OCI-LY1 (cell line): ENCODE measurements at regions not wholly inside any gene's neighbourhood (a gene's known extent, or its start where the extent isn't known, plus 50 kb on each side); places are given as distances from the start of the nearest gene placed in this dataset.

Experiments used
- H2AFZ ChIP-seq: fragments of 200-600 bp; sonication (generic), shearing (Covaris generic); 2 replicates; pipeline ENCODE4 v1.6.0; 2014; ENCODE audit warnings: antibody characterized with exemption, mild to moderate bottlenecking, low read length
- H3F3A ChIP-seq: fragments of 200-600 bp; sonication (generic), shearing (Covaris generic); 2 replicates; pipeline ENCODE4 v1.6.0; 2014; ENCODE audit warnings: mild to moderate bottlenecking, antibody characterized with exemption, low read length, moderate library complexity; ENCODE audit not compliant: insufficient read depth
- H3K27ac ChIP-seq: fragments of 200-600 bp; sonication (generic); 2 replicates; pipeline ENCODE4 v1.5.1; 2014; ENCODE audit warnings: low read length, mixed run types, mild to moderate bottlenecking, low read depth; ENCODE audit not compliant: poor library complexity, severe bottlenecking
- H3K27me3 ChIP-seq: fragments of 200-600 bp; sonication (generic); 2 replicates; pipeline ENCODE4 v1.6.0; 2014; ENCODE audit warnings: antibody characterized with exemption, mild to moderate bottlenecking, low read length, moderate library complexity; ENCODE audit not compliant: insufficient read depth
- H3K36me3 ChIP-seq: fragments of 200-600 bp; sonication (generic); 2 replicates; pipeline ENCODE4 v1.6.1; 2014; ENCODE audit warnings: mild to moderate bottlenecking, antibody characterized with exemption, low read length, moderate library complexity, mixed read lengths; ENCODE audit not compliant: insufficient read depth
- H3K4me1 ChIP-seq: fragments of 200-600 bp; sonication (generic); 2 replicates; pipeline ENCODE4 v1.5.1; 2014; ENCODE audit warnings: mild to moderate bottlenecking, low read length, moderate library complexity; ENCODE audit not compliant: insufficient read depth, severe bottlenecking
- H3K4me2 ChIP-seq: fragments of 200-600 bp; sonication (generic), shearing (Covaris generic); 2 replicates; pipeline ENCODE4 v1.6.1; 2014; ENCODE audit warnings: low read length
- H3K4me3 ChIP-seq: fragments of 200-600 bp; sonication (generic); 2 replicates; pipeline ENCODE4 v1.5.1; 2014; ENCODE audit warnings: low read length, low read depth, mild to moderate bottlenecking, mixed read lengths; ENCODE audit not compliant: poor library complexity, severe bottlenecking
- H3K79me2 ChIP-seq: fragments of 200-600 bp; shearing (Covaris generic); 2 replicates; pipeline ENCODE4 v1.6.1; 2016; ENCODE audit warnings: mixed run types, low read length, mixed read lengths; ENCODE audit not compliant: insufficient read depth
- H3K9ac ChIP-seq: fragments of 200-600 bp; sonication (generic), shearing (Covaris generic); 2 replicates; pipeline ENCODE4 v1.6.1; 2014; ENCODE audit warnings: mild to moderate bottlenecking, low read length, mixed read lengths
- H3K9me2 ChIP-seq: fragments of 200-600 bp; sonication (generic), shearing (Covaris generic); 2 replicates; pipeline ENCODE4 v1.6.1; 2014; ENCODE audit warnings: low read depth, mild to moderate bottlenecking, low read length, mixed read lengths
- H3K9me3 ChIP-seq: fragments of 200-600 bp; shearing (Covaris generic); 2 replicates; pipeline ENCODE4 v1.6.1; 2014; ENCODE audit warnings: low read length, mixed read lengths
- H4K20me1 ChIP-seq: fragments of 200-600 bp; sonication (generic), shearing (Covaris generic); 2 replicates; pipeline ENCODE4 v1.6.0; 2016; ENCODE audit warnings: mild to moderate bottlenecking, low read length; ENCODE audit not compliant: insufficient read depth
- EZH2 ChIP-seq: fragments of 200-600 bp; sonication (generic), shearing (Covaris generic); IDR thresholded peaks from 2 replicates; pipeline ENCODE4 v1.8.0; 2017; ENCODE audit warnings: borderline replicate concordance, mixed run types, mild to moderate bottlenecking, antibody characterized with exemption, low read length, moderate library complexity, mixed read lengths
- TF ChIP-seq, protein P1 (sequence below): fragments of 200-600 bp; sonication (generic), shearing (Covaris generic); IDR thresholded peaks from 2 replicates; pipeline ENCODE4 v1.5.1; 2017; ENCODE audit warnings: mild to moderate bottlenecking, antibody characterized with exemption, low read length, moderate library complexity, mixed read lengths

DNA sequence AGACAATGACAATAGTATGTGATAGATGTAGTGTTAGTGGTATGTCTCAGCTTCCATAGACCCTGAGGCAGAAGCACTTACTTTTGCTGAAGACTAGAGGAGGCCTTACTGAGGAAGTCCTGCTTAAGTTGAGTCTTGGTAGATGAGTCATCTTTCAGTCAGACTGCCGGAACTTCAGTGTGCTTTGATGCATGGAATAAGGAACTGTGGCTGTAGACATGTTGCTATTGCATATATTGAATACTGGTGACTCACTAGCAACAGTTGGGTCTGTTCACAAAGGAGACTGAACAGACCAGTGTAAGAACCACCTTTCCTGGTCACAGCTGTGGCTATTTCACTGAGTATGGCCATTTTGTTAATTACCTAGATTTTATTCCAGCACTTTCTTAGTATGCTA lies 1000.6 kb downstream of the OLFM4 start:
- 0 out of 2 replicates have a peak, but pooled peaks cover 4% of the 10 kb centered on the region for H3K9me3 ChIP-seq
- H3K27me3 ChIP-seq: no peaks in the 10 kb centered on the region
- peak overlapping the region; percentile 29 for H3K4me3 ChIP-seq
- peak overlapping the region; percentile 73 for H3K27ac ChIP-seq
- H3K4me1 ChIP-seq: peaks cover 25% of the 10 kb centered on the region
- H3K9ac ChIP-seq: peak overlapping the region; percentile 18; the same call in 1 of the 2 replicates
- no peaks in the 10 kb centered on the region for H3K79me2 ChIP-seq
- H3K4me2 ChIP-seq: peak overlapping the region; percentile 54
- H3K9me2 ChIP-seq: no peaks in the 10 kb centered on the region
- peak overlapping the region; percentile 94 for H2AFZ ChIP-seq
- no peaks in the 10 kb centered on the region for H3F3A ChIP-seq
- H3K36me3 ChIP-seq: no peaks in the 10 kb centered on the region
- TF ChIP-seq, protein P1, sequence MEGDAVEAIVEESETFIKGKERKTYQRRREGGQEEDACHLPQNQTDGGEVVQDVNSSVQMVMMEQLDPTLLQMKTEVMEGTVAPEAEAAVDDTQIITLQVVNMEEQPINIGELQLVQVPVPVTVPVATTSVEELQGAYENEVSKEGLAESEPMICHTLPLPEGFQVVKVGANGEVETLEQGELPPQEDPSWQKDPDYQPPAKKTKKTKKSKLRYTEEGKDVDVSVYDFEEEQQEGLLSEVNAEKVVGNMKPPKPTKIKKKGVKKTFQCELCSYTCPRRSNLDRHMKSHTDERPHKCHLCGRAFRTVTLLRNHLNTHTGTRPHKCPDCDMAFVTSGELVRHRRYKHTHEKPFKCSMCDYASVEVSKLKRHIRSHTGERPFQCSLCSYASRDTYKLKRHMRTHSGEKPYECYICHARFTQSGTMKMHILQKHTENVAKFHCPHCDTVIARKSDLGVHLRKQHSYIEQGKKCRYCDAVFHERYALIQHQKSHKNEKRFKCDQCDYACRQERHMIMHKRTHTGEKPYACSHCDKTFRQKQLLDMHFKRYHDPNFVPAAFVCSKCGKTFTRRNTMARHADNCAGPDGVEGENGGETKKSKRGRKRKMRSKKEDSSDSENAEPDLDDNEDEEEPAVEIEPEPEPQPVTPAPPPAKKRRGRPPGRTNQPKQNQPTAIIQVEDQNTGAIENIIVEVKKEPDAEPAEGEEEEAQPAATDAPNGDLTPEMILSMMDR: no peak
- TF ChIP-seq EZH2: no peak
- no peaks in the 10 kb centered on the region for H4K20me1 ChIP-seq

- Histone ChIP-seq H3K79me2 (no peaks in the 10 kb centered on the region), H3K36me3 (no peaks in the 10 kb centered on the region), H4K20me1 (no peaks in the 10 kb centered on the region), H3K4me2 (peak overlapping the region; percentile 54), H3K4me3 (peak overlapping the region; percentile 29), H3K27ac (peak overlapping the region; percentile 73), H2AFZ (peak overlapping the region; percentile 94), H3F3A (no peaks in the 10 kb centered on the region), H3K9me3 (0 out of 2 replicates have a peak, but pooled peaks cover 4% of the 10 kb centered on the region), H3K9me2 (no peaks in the 10 kb centered on the region), H3K4me1 (peaks cover 25% of the 10 kb centered on the region), H3K9ac (peak overlapping the region; percentile 18; the same call in 1 of the 2 replicates), H3K27me3 (no peaks in the 10 kb centered on the region)
- no peak for TF ChIP-seq EZH2
- TF ChIP-seq, protein P1: no peak
Observed at GRCh38 chr13:54029720-54030119, 1001.1 kb downstream of the OLFM4 start.

GRCh38 chr13:54033323-54033861 lies 1004.8 kb downstream of the OLFM4 start:
- no peaks in the 10 kb centered on the region for H3K36me3 ChIP-seq
- H3K9me3 ChIP-seq: 0 out of 2 replicates have a peak, but pooled peaks cover 4% of the 10 kb centered on the region
- no peak overlapping the region for H3K27ac ChIP-seq
- TF ChIP-seq, protein P1: no peak
- TF ChIP-seq EZH2: no peak
- H2AFZ ChIP-seq: no peak overlapping the region
- no peaks in the 10 kb centered on the region for H3K9me2 ChIP-seq
- no peak overlapping the region for H3K4me3 ChIP-seq
- H3K4me2 ChIP-seq: no peak overlapping the region
- H3K9ac ChIP-seq: no peak overlapping the region
- no peaks in the 10 kb centered on the region for H3K27me3 ChIP-seq
- peaks cover 19% of the 10 kb centered on the region for H3K4me1 ChIP-seq
- H3F3A ChIP-seq: no peaks in the 10 kb centered on the region
- H4K20me1 ChIP-seq: no peaks in the 10 kb centered on the region
- no peaks in the 10 kb centered on the region for H3K79me2 ChIP-seq
